OCI-LY3 (cell line): ENCODE measurements at regions not wholly inside any gene's neighbourhood (a gene's known extent, or its start where the extent isn't known, plus 50 kb on each side); places are given as distances from the start of the nearest gene placed in this dataset.

ENCODE experiments used
- CTCF ChIP-seq: fragments of 200-600, 300-600 bp; sonication (generic); IDR thresholded peaks from 2 replicates; pipeline ENCODE4 v1.5.1; 2014; ENCODE audit warnings: antibody characterized with exemption, low read length, low read depth
- EZH2phosphoT487 ChIP-seq: fragments of 200-600 bp; shearing (Covaris generic); IDR thresholded peaks from 2 replicates; pipeline ENCODE4 v1.6.1; 2018; ENCODE audit warnings: antibody characterized with exemption, mixed run types, low read depth

- TF ChIP-seq CTCF (no peak), EZH2phosphoT487 (no peak)
Measured at GRCh38 chr21:39054066-39054465, 129.2 kb downstream of the PSMG1 start.
